Aorta (tissue), 5 donors: ENCODE measurements at regions not wholly inside any gene's neighbourhood (a gene's known extent, or its start where the extent isn't known, plus 50 kb on each side); places are given as distances from the start of the nearest gene placed in this dataset.

ENCODE experiments used
- ATAC-seq: fragments of 200-7000 bp; cut with Tn5 transposase; one replicate; pipeline ENCODE4 v1.9.1; 2022; ENCODE audit warnings: moderate library complexity; ENCODE audit not compliant: low FRiP score
- DNase-seq, 2 donors: peaks; one replicate each; pipeline ENCODE4 v3.0.0-alpha.2; 2020
- H3K27ac ChIP-seq, 2 donors: one replicate each; pipeline ENCODE4 v1.5.1; 2013; ENCODE audit warnings: low read length in 2 of 2, mild to moderate bottlenecking in 2 of 2, moderate library complexity in 2 of 2, control low read depth in 1 of 2, inconsistent platforms in 1 of 2, low read depth in 1 of 2
- H3K27me3 ChIP-seq, 2 donors: one replicate each; pipeline ENCODE4 v1.6.1; 2013; ENCODE audit warnings: control low read depth in 1 of 2, low read length in 1 of 2, mild to moderate bottlenecking in 1 of 2, moderate library complexity in 1 of 2; ENCODE audit not compliant: insufficient read depth in 2 of 2, control insufficient read depth in 1 of 2
- H3K36me3 ChIP-seq, 2 donors: one replicate each; pipeline ENCODE4 v1.6.1; 2013; ENCODE audit warnings: control low read depth in 1 of 2, low read length in 1 of 2, mild to moderate bottlenecking in 1 of 2; ENCODE audit not compliant: insufficient read depth in 2 of 2, control insufficient read depth in 1 of 2
- H3K4me1 ChIP-seq, 2 donors: one replicate each; pipeline ENCODE4 v1.6.1; 2013; ENCODE audit warnings: low read length in 2 of 2, control low read depth in 1 of 2, mild to moderate bottlenecking in 1 of 2, moderate library complexity in 1 of 2; ENCODE audit not compliant: insufficient read depth in 2 of 2, control insufficient read depth in 1 of 2
- H3K4me3 ChIP-seq, 2 donors: one replicate each; pipeline ENCODE4 v1.5.1; 2013; ENCODE audit warnings: low read length in 2 of 2, control low read depth in 1 of 2, mild to moderate bottlenecking in 1 of 2
- H3K9me3 ChIP-seq: one replicate; pipeline ENCODE4 v1.6.1; 2013; ENCODE audit warnings: mild to moderate bottlenecking, low read length; ENCODE audit not compliant: control insufficient read depth
- WGBS, 2 donors: extraction: QIAGEN DNeasy Blood & Tissue Kit; methylation state at CpG; one replicate each; pipeline ENCODE4 v1.1.7; 2013; 5-methylcytosine and 5-hydroxymethylcytosine counted together
- intact Hi-C, 2 donors: fragments of 100-400 bp; cut with DNase I; formaldehyde crosslinking; loops; one replicate each; pipeline versions ENCODE4 v1.14.2 to v1.15.0; 2022
- donor health status: healthy with polysubstance abuse.
- donor health status: Bipolar disorder and iron deficiency.
- donor health status: DM: no; HTN: no; CAD: no.
- donor health status: DM: no; HTN: no; CAD: no.
- donor health status: DM: yes; HTN: yes; CAD: no.

GRCh38 chr5:135106610-135107471 lies 72.8 kb upstream of the PITX1 start:
- Histone ChIP-seq H3K9me3 (no peaks in the 10 kb centered on the region), H3K36me3 (no peaks in the 10 kb centered on the region), H3K27ac (no peak overlapping the region), H3K27me3 (no peaks in the 10 kb centered on the region), H3K4me1 (no peaks in the 10 kb centered on the region), H3K4me3 (no peak overlapping the region)
- ATAC-seq (no peak), DNase-seq (peak; percentile 29 to 70)
- 65 to 73% methylated on average over 19 of the region's 19 CpGs for WGBS, 2 donors
- intact Hi-C loops = no loop called here

- WGBS, 2 donors = 80 to 89% methylated on average over 3 of the region's 3 CpGs
- Histone ChIP-seq H3K27me3 (no peaks in the 10 kb centered on the region), H3K4me3 (no peak overlapping the region), H3K4me1 (no peaks in the 10 kb centered on the region), H3K36me3 (no peaks in the 10 kb centered on the region), H3K9me3 (no peaks in the 10 kb centered on the region), H3K27ac (no peak overlapping the region)
- DNase-seq = no peak
- intact Hi-C loops = no loop called here
- ATAC-seq = no peak
These were observed 72.1 kb upstream of the PITX1 start for GRCh38 chr5:135106136-135106535.

GRCh38 chr5:135105105-135105484 lies 71.1 kb upstream of the PITX1 start:
- no peaks in the 10 kb centered on the region for H3K9me3 ChIP-seq
- no peaks in the 10 kb centered on the region for H3K27me3 ChIP-seq
- WGBS, 2 donors = 94% methylated on average over 3 of the region's 3 CpGs
- intact Hi-C loops = no loop called here
- no peaks in the 10 kb centered on the region for H3K4me1 ChIP-seq
- DNase-seq = no peak
- ATAC-seq = no peak
- no peak overlapping the region for H3K4me3 ChIP-seq
- no peak overlapping the region for H3K27ac ChIP-seq
- H3K36me3 ChIP-seq = no peaks in the 10 kb centered on the region

GRCh38 chr5:135103575-135103853 lies 69.5 kb upstream of the PITX1 start:
- no peak for DNase-seq
- WGBS, 2 donors = 85% methylated on average over 7 of the region's 7 CpGs

GRCh38 chr5:135102716-135103574 lies 68.9 kb upstream of the PITX1 start:
- 81 to 82% methylated on average over 7 of the region's 7 CpGs for WGBS, 2 donors
- Histone ChIP-seq H3K36me3 (no peaks in the 10 kb centered on the region), H3K27ac (no peak overlapping the region), H3K27me3 (no peaks in the 10 kb centered on the region), H3K9me3 (no peaks in the 10 kb centered on the region), H3K4me3 (no peak overlapping the region), H3K4me1 (no peaks in the 10 kb centered on the region)
- intact Hi-C loops = no loop called here
- ATAC-seq = no peak
- peak in 1 of 2 donors; percentile 45 for DNase-seq

More at GRCh38 chr5:135103575-135103853, 69.5 kb upstream of the PITX1 start:
- no peak overlapping the region for H3K4me3 ChIP-seq
- no peaks in the 10 kb centered on the region for H3K36me3 ChIP-seq
- H3K9me3 ChIP-seq = no peaks in the 10 kb centered on the region
- intact Hi-C loops = no loop called here
- H3K27me3 ChIP-seq = no peaks in the 10 kb centered on the region
- no peak overlapping the region for H3K27ac ChIP-seq
- H3K4me1 ChIP-seq = no peaks in the 10 kb centered on the region
- no peak for ATAC-seq

- Histone ChIP-seq H3K36me3 (no peaks in the 10 kb centered on the region), H3K27ac (no peak overlapping the region), H3K9me3 (no peaks in the 10 kb centered on the region), H3K4me1 (no peaks in the 10 kb centered on the region), H3K4me3 (no peak overlapping the region), H3K27me3 (no peaks in the 10 kb centered on the region)
- intact Hi-C loops = no loop called here
- WGBS, 2 donors = 77 to 88% methylated on average over 6 of the region's 6 CpGs
- DNase-seq = no peak
- ATAC-seq = no peak
These were observed 66.4 kb upstream of the PITX1 start for GRCh38 chr5:135100431-135100830.

- H3K4me3 ChIP-seq = no peak overlapping the region
- 96% methylated on average over 3 of the region's 3 CpGs for WGBS, 2 donors
- no peaks in the 10 kb centered on the region for H3K27me3 ChIP-seq
- H3K36me3 ChIP-seq = no peaks in the 10 kb centered on the region
- no peak for DNase-seq
- intact Hi-C loops = no loop called here
- H3K4me1 ChIP-seq = no peaks in the 10 kb centered on the region
- no peak for ATAC-seq
- no peaks in the 10 kb centered on the region for H3K9me3 ChIP-seq
- no peak overlapping the region for H3K27ac ChIP-seq
These were observed 66.0 kb upstream of the PITX1 start for GRCh38 chr5:135100011-135100410.

GRCh38 chr5:135097390-135097789 lies 63.4 kb upstream of the PITX1 start:
- DNase-seq = no peak
- ATAC-seq = no peak
- Histone ChIP-seq H3K4me1 (no peaks in the 10 kb centered on the region), H3K9me3 (no peaks in the 10 kb centered on the region), H3K36me3 (no peaks in the 10 kb centered on the region), H3K27ac (no peak overlapping the region), H3K27me3 (no peaks in the 10 kb centered on the region), H3K4me3 (no peak overlapping the region)
- intact Hi-C loops = no loop called here
- WGBS, 2 donors = 92 to 94% methylated on average over 2 of the region's 2 CpGs

- intact Hi-C loops = no loop called here
- H3K27ac ChIP-seq = no peak overlapping the region
- no peaks in the 10 kb centered on the region for H3K36me3 ChIP-seq
- no peaks in the 10 kb centered on the region for H3K27me3 ChIP-seq
- no peak overlapping the region for H3K4me3 ChIP-seq
- DNase-seq = no peak
- ATAC-seq = no peak
- no peaks in the 10 kb centered on the region for H3K9me3 ChIP-seq
- no peaks in the 10 kb centered on the region for H3K4me1 ChIP-seq
- WGBS, 2 donors = 97 to 99% methylated on average over 3 of the region's 3 CpGs
These were observed 61.8 kb upstream of the PITX1 start for GRCh38 chr5:135095871-135096270.
